GM12878 (cell line): ENCODE measurements at regions not wholly inside any gene's neighbourhood (a gene's known extent, or its start where the extent isn't known, plus 50 kb on each side); places are given as distances from the start of the nearest gene placed in this dataset.

Experiments
- ATAC-seq: fragments of 200-7000 bp; cut with Tn5 transposase; 3 replicates; pipeline ENCODE4 v1.9.1; 2020; ENCODE audit warnings: mild to moderate bottlenecking, moderate library complexity
- BruUV-seq: library from RNA; stranded (reverse); fragments of 400-500 nt; replicated peaks from 2 replicates; lab custom pipeline; 2021; lab: Mats Ljungman, UMichigan
- CTCF ChIA-PET: fragments of 300-600 bp; sonication (Branson Sonifier 250); formaldehyde crosslinking; extraction: SDS; loops from one replicate; lab custom pipeline; 2021; ENCODE audit warnings: inconsistent platforms; lab: Yijun Ruan, JAX
- POLR2A ChIA-PET: fragments of 350-600 bp; formaldehyde crosslinking; extraction: SDS; loops from one replicate; lab custom pipeline; 2021; ENCODE audit warnings: inconsistent platforms; lab: Charles Lee
- RAD21 ChIA-PET: fragments of 300-600 bp; sonication (Branson Sonifier 250); formaldehyde crosslinking; loops from one replicate; lab custom pipeline; 2023; ENCODE audit warnings: antibody characterized with exemption; ENCODE audit not compliant: unreplicated experiment; lab: Charles Lee
- SMC1A ChIA-PET: fragments of 300-600 bp; sonication (Branson Sonifier 250); formaldehyde crosslinking; loops from one replicate; lab custom pipeline; 2023; ENCODE audit not compliant: unreplicated experiment, uncharacterized antibody; lab: Charles Lee
- DNase-seq: peaks from one replicate; pipeline ENCODE4 v3.0.0-alpha.2; 2011; ENCODE audit warnings: low read depth, low spot score
- FAIRE-seq: peaks from 3 replicates; lab custom pipeline; 2011; peaks lifted over from hg19 to GRCh38; lab: Jason Lieb, UNC
- H2AFZ ChIP-seq: 2 replicates; pipeline ENCODE4 v1.6.0; 2011; ENCODE audit warnings: low read depth, low read length, control low read depth; ENCODE audit not compliant: control insufficient read depth
- H3K27ac ChIP-seq: 2 replicates; pipeline ENCODE4 v1.5.1; 2011; ENCODE audit warnings: control low read depth; ENCODE audit not compliant: control insufficient read depth, insufficient read depth
- H3K27me3 ChIP-seq, 2 experiments: replicated peaks in 1 of 2; 2 replicates each; pipeline versions ENCODE4 v1.6.0 to v1.6.1; 2011; ENCODE audit warnings: low read length in 1 of 2; ENCODE audit not compliant: control insufficient read depth in 2 of 2, insufficient read depth in 2 of 2
- H3K36me3 ChIP-seq, 2 experiments: 2 replicates each; pipeline ENCODE4 v1.5.1; 2011; ENCODE audit warnings: low read length in 1 of 2; ENCODE audit not compliant: control insufficient read depth in 2 of 2, insufficient read depth in 2 of 2
- H3K4me1 ChIP-seq: 2 replicates; pipeline ENCODE4 v1.6.1; 2011; ENCODE audit warnings: mild to moderate bottlenecking, low read length, moderate library complexity, mixed read lengths; ENCODE audit not compliant: control insufficient read depth, insufficient read depth
- H3K4me2 ChIP-seq: 2 replicates; pipeline ENCODE4 v1.6.0; 2011; ENCODE audit warnings: control low read depth; ENCODE audit not compliant: control insufficient read depth, insufficient read depth
- H3K4me3 ChIP-seq: fragments of 200-600 bp; sonication (generic); 2 replicates; pipeline ENCODE4 v1.5.1; 2016
- H3K79me2 ChIP-seq: 2 replicates; pipeline ENCODE4 v1.6.0; 2011; ENCODE audit warnings: low read length; ENCODE audit not compliant: control insufficient read depth, insufficient read depth
- H3K9ac ChIP-seq: 2 replicates; pipeline ENCODE4 v1.8.0; 2011; ENCODE audit warnings: low read length, control low read depth, mixed read lengths; ENCODE audit not compliant: control insufficient read depth, insufficient read depth
- H3K9me3 ChIP-seq: replicated peaks from 3 replicates; pipeline ENCODE4 v1.5.1; 2011; ENCODE audit warnings: mild to moderate bottlenecking, low read length; ENCODE audit not compliant: control insufficient read depth, insufficient read depth
- H4K20me1 ChIP-seq: 2 replicates; pipeline ENCODE4 v1.6.0; 2011; ENCODE audit not compliant: control insufficient read depth, insufficient read depth
- HSF1 ChIP-seq: fragments of 150-350 bp; IDR thresholded peaks from 2 replicates; pipeline ENCODE4 v1.6.1; 2014; ENCODE audit warnings: mild to moderate bottlenecking, low read depth, low read length
- PML ChIP-seq: IDR thresholded peaks from 2 replicates; pipeline ENCODE4 v1.6.1; 2012; ENCODE audit warnings: low read length, inconsistent platforms
- SRF ChIP-seq, 2 experiments: IDR thresholded peaks; 2 replicates each; pipeline ENCODE4 v1.6.1; 2011; ENCODE audit warnings: low read depth in 2 of 2, low read length in 2 of 2, mild to moderate bottlenecking in 1 of 2, moderate library complexity in 1 of 2
- WGBS: methylation state at CpG from one replicate; pipeline ENCODE4 v1.1.6; 2016; ENCODE audit warnings: low lambda C conversion rate; ENCODE audit not compliant: insufficient replicate concordance, insufficient coverage; ENCODE audit errors: missing lambda C conversion rate; 5-methylcytosine and 5-hydroxymethylcytosine counted together
- in situ Hi-C: fragments of 300-500 bp; cut with MboI; formaldehyde crosslinking; loops from 9 replicates; pipeline ENCODE4 v1.14.3; 2018; ENCODE audit warnings: mixed read lengths
- intact Hi-C: fragments of 100-400 bp; cut with micrococcal nuclease; formaldehyde crosslinking; loops from one replicate; pipeline ENCODE4 v1.14.2; 2022; ENCODE audit not compliant: unreplicated experiment

DNA sequence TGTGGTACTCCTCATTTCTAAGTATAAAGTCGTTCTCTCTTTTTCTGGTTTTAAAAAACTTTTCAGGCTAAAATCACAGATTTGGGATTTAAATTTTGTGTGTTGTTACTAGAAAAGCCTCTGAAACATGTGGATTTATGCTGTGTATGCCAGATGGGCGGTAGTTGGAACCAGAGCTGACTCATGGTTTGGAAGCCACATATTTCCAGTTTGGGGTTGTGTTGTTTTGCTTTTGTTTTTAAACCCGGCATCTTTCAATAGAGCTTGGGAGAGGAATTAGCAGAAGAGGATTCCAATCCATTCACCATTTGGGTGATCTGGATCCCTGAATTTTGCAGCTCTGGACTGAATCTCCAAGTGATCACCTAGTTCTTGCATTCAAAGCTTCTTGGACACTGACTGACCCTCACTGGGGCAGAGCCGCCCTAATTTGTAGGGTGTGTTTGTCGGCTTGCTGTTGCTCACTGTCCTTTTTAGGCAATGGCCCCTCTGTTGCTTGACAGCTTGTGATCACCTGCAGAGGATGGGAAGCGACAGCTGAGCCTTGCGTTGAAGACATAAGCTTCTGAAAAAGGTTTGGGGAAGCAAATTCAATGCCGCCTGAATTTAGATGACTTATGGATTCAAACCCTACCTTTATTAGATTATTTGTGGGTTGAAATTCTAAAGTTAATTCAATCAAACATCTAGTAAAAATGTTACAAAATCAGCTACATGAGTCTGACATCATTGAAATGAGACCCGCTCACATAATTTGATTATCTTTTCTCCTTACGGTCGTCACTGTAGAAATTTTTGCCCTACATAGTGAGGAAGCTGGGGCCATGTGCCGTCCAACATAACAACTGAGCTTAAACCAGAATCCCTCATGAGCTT, 79.9 kb upstream of the CD83 start:
- ATAC-seq (peak; percentile 16; the same call in 1 of the 3 replicates), DNase-seq (no peak), FAIRE-seq (no peak)
- Histone ChIP-seq H3K36me3 (no peaks in the 10 kb centered on the region), H3K9ac (no peak overlapping the region), H3K9me3 (no peaks in the 10 kb centered on the region), H4K20me1 (no peaks in the 10 kb centered on the region), H3K79me2 (no peaks in the 10 kb centered on the region), H2AFZ (no peak overlapping the region), H3K4me2 (peak overlapping the region; percentile 74), H3K27ac (no peak overlapping the region), H3K27me3 (no peaks in the 10 kb centered on the region; a peak in 1 of 4 replicates), H3K4me3 (no peak overlapping the region), H3K4me1 (peaks cover 14% of the 10 kb centered on the region)
- CTCF ChIA-PET = interaction anchor here (0.6 to 3.5 kb wide), 15 partner anchors 8 to 404 kb away, joined by 3 to 27 read pairs (median 4); no protein-coding TSS in a partner anchor
- POLR2A ChIA-PET = no interaction called here
- in situ Hi-C loops (no loop called here), intact Hi-C loops (no loop called here)
- SMC1A ChIA-PET = interaction anchor here (0.5 to 4.2 kb wide), 11 partner anchors 9 to 491 kb away, joined by 3 to 26 read pairs (median 3); no protein-coding TSS in a partner anchor
- BruUV-seq = no TSS peak
- RAD21 ChIA-PET = interaction anchor here (1.3 kb wide), 1 partner anchor 106 kb away, joined by 3 read pairs; no protein-coding TSS in a partner anchor
- WGBS = 62% methylated on average over 12 of the region's 12 CpGs
- TF ChIP-seq SRF (IDR thresholded peaks at IDR 0.05; ENCODE audit: low read depth in 2 of 2, low read length in 2 of 2) (no peak), HSF1 (no peak), PML (no peak)
